ENCODE measurements at regions not wholly inside any gene's neighbourhood (a gene's known extent, or its start where the extent isn't known, plus 50 kb on each side); places are given as distances from the start of the nearest gene placed in this dataset.

GRCh38 chr7:86592185-86592584, 51.5 kb upstream of the GRM3 start:
- no peak for TF ChIP-seq CTCF (IDR thresholded peaks at IDR 0.05; ENCODE audit: poor library complexity, severe bottlenecking)
- H3K27ac ChIP-seq (ENCODE audit: poor library complexity, severe bottlenecking) = no peak overlapping the region
- no peaks in the 10 kb centered on the region for H3K9me3 ChIP-seq (ENCODE audit: severe bottlenecking)
- H3K4me1 ChIP-seq (ENCODE audit: insufficient read depth, poor library complexity, severe bottlenecking) = no peaks in the 10 kb centered on the region
- ATAC-seq (ENCODE audit: low read depth) (no peak), DNase-seq (ENCODE audit: low spot score) (no peak)
- no peak overlapping the region for H3K4me3 ChIP-seq (ENCODE audit: severe bottlenecking)
- peaks cover 13% of the 10 kb centered on the region for H3K27me3 ChIP-seq (ENCODE audit: insufficient read depth, poor library complexity, severe bottlenecking)
- no peaks in the 10 kb centered on the region for H3K36me3 ChIP-seq (ENCODE audit: low read depth)

GRCh38 chr7:86574006-86574405, 69.7 kb upstream of the GRM3 start:
- Histone ChIP-seq H3K9me3 (ENCODE audit: severe bottlenecking) (no peaks in the 10 kb centered on the region), H3K4me3 (ENCODE audit: severe bottlenecking) (no peak overlapping the region), H3K36me3 (ENCODE audit: low read depth) (no peaks in the 10 kb centered on the region), H3K27me3 (ENCODE audit: insufficient read depth, poor library complexity, severe bottlenecking) (no peaks in the 10 kb centered on the region), H3K27ac (ENCODE audit: poor library complexity, severe bottlenecking) (no peak overlapping the region), H3K4me1 (ENCODE audit: insufficient read depth, poor library complexity, severe bottlenecking) (no peaks in the 10 kb centered on the region)
- no peak for ATAC-seq (ENCODE audit: low read depth)
- no peak for DNase-seq (ENCODE audit: low spot score)
- no peak for TF ChIP-seq CTCF (IDR thresholded peaks at IDR 0.05; ENCODE audit: poor library complexity, severe bottlenecking)

- DNase-seq (ENCODE audit: low spot score) (no peak), ATAC-seq (ENCODE audit: low read depth) (no peak)
- no peak for TF ChIP-seq CTCF (IDR thresholded peaks at IDR 0.05; ENCODE audit: poor library complexity, severe bottlenecking)
- no peak overlapping the region for H3K27ac ChIP-seq (ENCODE audit: poor library complexity, severe bottlenecking)
- no peak overlapping the region for H3K4me3 ChIP-seq (ENCODE audit: severe bottlenecking)
- no peaks in the 10 kb centered on the region for H3K4me1 ChIP-seq (ENCODE audit: insufficient read depth, poor library complexity, severe bottlenecking)
- H3K36me3 ChIP-seq (ENCODE audit: low read depth) = no peaks in the 10 kb centered on the region
- H3K27me3 ChIP-seq (ENCODE audit: insufficient read depth, poor library complexity, severe bottlenecking) = peaks cover 2% of the 10 kb centered on the region
- H3K9me3 ChIP-seq (ENCODE audit: severe bottlenecking) = no peaks in the 10 kb centered on the region
Observed at GRCh38 chr7:86558680-86559501, 84.8 kb upstream of the GRM3 start.

GRCh38 chr7:86534641-86535040, 109.1 kb upstream of the GRM3 start:
- no peak for DNase-seq (ENCODE audit: low spot score)
- no peaks in the 10 kb centered on the region for H3K36me3 ChIP-seq (ENCODE audit: low read depth)
- TF ChIP-seq CTCF (IDR thresholded peaks at IDR 0.05; ENCODE audit: poor library complexity, severe bottlenecking) = no peak
- no peak overlapping the region for H3K27ac ChIP-seq (ENCODE audit: poor library complexity, severe bottlenecking)
- H3K27me3 ChIP-seq (ENCODE audit: insufficient read depth, poor library complexity, severe bottlenecking) = peaks cover 5% of the 10 kb centered on the region
- H3K9me3 ChIP-seq (ENCODE audit: severe bottlenecking) = no peaks in the 10 kb centered on the region
- ATAC-seq (ENCODE audit: low read depth) = no peak
- no peak overlapping the region for H3K4me3 ChIP-seq (ENCODE audit: severe bottlenecking)
- no peaks in the 10 kb centered on the region for H3K4me1 ChIP-seq (ENCODE audit: insufficient read depth, poor library complexity, severe bottlenecking)

- Histone ChIP-seq H3K4me3 (ENCODE audit: severe bottlenecking) (no peak overlapping the region), H3K9me3 (ENCODE audit: severe bottlenecking) (no peaks in the 10 kb centered on the region), H3K4me1 (ENCODE audit: insufficient read depth, poor library complexity, severe bottlenecking) (no peaks in the 10 kb centered on the region), H3K36me3 (ENCODE audit: low read depth) (no peaks in the 10 kb centered on the region), H3K27ac (ENCODE audit: poor library complexity, severe bottlenecking) (no peak overlapping the region), H3K27me3 (ENCODE audit: insufficient read depth, poor library complexity, severe bottlenecking) (no peaks in the 10 kb centered on the region)
- DNase-seq (ENCODE audit: low spot score) = no peak
- no peak for ATAC-seq (ENCODE audit: low read depth)
- no peak for TF ChIP-seq CTCF (IDR thresholded peaks at IDR 0.05; ENCODE audit: poor library complexity, severe bottlenecking)
Observed at GRCh38 chr7:86504229-86504628, 139.5 kb upstream of the GRM3 start.

All from RWPE2 (cell line).